HCT116 (cell line): ENCODE measurements at regions not wholly inside any gene's neighbourhood (a gene's known extent, or its start where the extent isn't known, plus 50 kb on each side); places are given as distances from the start of the nearest gene placed in this dataset.
A peak's percentile ranks its signal among the peaks of the same experiment; 100 is the strongest.

Source experiments
- CBX3 ChIP-seq: IDR thresholded peaks from 2 replicates; pipeline ENCODE4 v1.6.1; 2012; ENCODE audit warnings: low read depth
- CEBPB ChIP-seq: IDR thresholded peaks from 2 replicates; pipeline ENCODE4 v1.6.1; 2012; ENCODE audit warnings: low read depth
- CTCF ChIP-seq, 3 experiments: fragments of 200-600 bp in 1 of 3; sonication (generic) in 1 of 3; IDR thresholded peaks in 2 of 3; conservative IDR thresholded peaks in 1 of 3; 2 replicates each; pipeline ENCODE4 v1.5.1; 2012 to 2017; ENCODE audit warnings: low read depth in 2 of 3, low read length in 2 of 3, antibody characterized with exemption in 1 of 3, borderline replicate concordance in 1 of 3, control low read depth in 1 of 3, mild to moderate bottlenecking in 1 of 3, mixed read lengths in 1 of 3, mixed run types in 1 of 3, moderate library complexity in 1 of 3; ENCODE audit not compliant: insufficient read depth in 1 of 3
- EGR1 ChIP-seq: IDR thresholded peaks from 2 replicates; pipeline ENCODE4 v1.6.1; 2012; ENCODE audit warnings: low read depth
- EZH2 ChIP-seq: fragments of 200-600 bp; sonication (generic); IDR thresholded peaks from 2 replicates; pipeline ENCODE4 v1.6.1; 2017; ENCODE audit warnings: antibody characterized with exemption, mixed run types
- EZH2phosphoT487 ChIP-seq: fragments of 200-600 bp; IDR thresholded peaks from 2 replicates; pipeline ENCODE4 v1.6.1; 2018; ENCODE audit warnings: antibody characterized with exemption, borderline replicate concordance
- MAX ChIP-seq: IDR thresholded peaks from 2 replicates; pipeline ENCODE4 v1.6.1; 2012
- POLR2A ChIP-seq: IDR thresholded peaks from 2 replicates; pipeline ENCODE4 v1.7.0; 2011; ENCODE audit warnings: borderline replicate concordance; ENCODE audit not compliant: insufficient read depth, insufficient read length; ENCODE audit errors: extremely low read depth
- POLR2AphosphoS5 ChIP-seq: IDR thresholded peaks from 2 replicates; pipeline ENCODE4 v1.6.1; 2011; ENCODE audit warnings: mild to moderate bottlenecking, low read depth, low read length, moderate library complexity
- RAD21 ChIP-seq: IDR thresholded peaks from 2 replicates; pipeline ENCODE4 v1.6.1; 2012; ENCODE audit warnings: low read depth, mild to moderate bottlenecking
- REST ChIP-seq: IDR thresholded peaks from 2 replicates; pipeline ENCODE4 v1.6.1; 2012; ENCODE audit warnings: low read depth
- TCF7L2 ChIP-seq: IDR thresholded peaks from 2 replicates; pipeline ENCODE4 v1.7.0; 2011; ENCODE audit warnings: borderline replicate concordance, inconsistent platforms; ENCODE audit not compliant: insufficient read depth, insufficient read length; ENCODE audit errors: extremely low read depth
- ZNF274 ChIP-seq: fragments of 200-500 bp; sonication (Bioruptor generic); IDR thresholded peaks from 2 replicates; pipeline ENCODE4 v1.6.1; 2014; ENCODE audit warnings: mild to moderate bottlenecking, low read depth, low read length, inconsistent platforms

GRCh38 chr5:52582313-52582712, 205.4 kb upstream of the ITGA1 start:
- no peak for TF ChIP-seq RAD21
- TF ChIP-seq EZH2 = no peak
- no peak for TF ChIP-seq REST
- no peak for TF ChIP-seq CBX3
- TF ChIP-seq CTCF (IDR thresholded peaks at IDR 0.05 in 2 of 3, conservative IDR thresholded peaks at IDR 0.05 in 1 of 3; ENCODE audit: borderline replicate concordance in 1 of 3, insufficient read depth in 1 of 3, low read depth in 2 of 3, low read length in 2 of 3) = peak in 2 of 3 experiments; percentile 7 to 14; a peak in 2 of 6 replicates
- TF ChIP-seq TCF7L2 = no peak
- no peak for TF ChIP-seq POLR2A
- TF ChIP-seq ZNF274 = no peak
- TF ChIP-seq CEBPB = no peak
- no peak for TF ChIP-seq EGR1
- TF ChIP-seq EZH2phosphoT487 = no peak
- no peak for TF ChIP-seq POLR2AphosphoS5
- no peak for TF ChIP-seq MAX
